HG03442 (cell line): ENCODE measurements at regions not wholly inside any gene's neighbourhood (a gene's known extent, or its start where the extent isn't known, plus 50 kb on each side); places are given as distances from the start of the nearest gene placed in this dataset.
"Not testable (repeated sequence)": the region's sequence is repeated elsewhere in the genome, so short reads cannot be mapped to it uniquely, and the experiment has no call there.

Experiments used
- ATAC-seq: cut with Tn5 transposase; IDR thresholded peaks from one replicate; pipeline ENCODE4 v1.9.1; 2021; ENCODE audit warnings: mild to moderate bottlenecking, moderate library complexity; ENCODE audit not compliant: unreplicated experiment

- ATAC-seq, result no peak
Measured at GRCh38 chr9:88831713-88832407, 159.4 kb upstream of the S1PR3 start.

GRCh38 chr9:88833946-88834345, 157.3 kb upstream of the S1PR3 start:
- no peak for ATAC-seq

GRCh38 chr9:88835038-88835466, 156.2 kb upstream of the S1PR3 start:
- peak; percentile 91 for ATAC-seq

- ATAC-seq, result no peak
Measured at GRCh38 chr9:88835772-88836171, 155.5 kb upstream of the S1PR3 start.

GRCh38 chr9:88837731-88838130, 153.5 kb upstream of the S1PR3 start:
- ATAC-seq, result no peak

- not testable (repeated sequence) for ATAC-seq
Measured at GRCh38 chr9:88849878-88850277, 141.4 kb upstream of the S1PR3 start.

- ATAC-seq, result no peak
Measured at GRCh38 chr9:88852794-88853193, 138.5 kb upstream of the S1PR3 start.

- no peak for ATAC-seq
Measured at GRCh38 chr9:88870627-88871026, 120.6 kb upstream of the S1PR3 start.

- no peak for ATAC-seq
Measured at GRCh38 chr9:88871669-88872068, 119.6 kb upstream of the S1PR3 start.

- ATAC-seq, result no peak
Measured at GRCh38 chr9:88872192-88872946, 118.9 kb upstream of the S1PR3 start.

- no peak for ATAC-seq
Measured at GRCh38 chr9:88873635-88874034, 117.6 kb upstream of the S1PR3 start.

- no peak for ATAC-seq
Measured at GRCh38 chr9:88874391-88874790, 116.9 kb upstream of the S1PR3 start.

GRCh38 chr9:88875400-88876120, 115.7 kb upstream of the S1PR3 start:
- no peak for ATAC-seq

- no peak for ATAC-seq
Measured at GRCh38 chr9:88880199-88880598, 111.1 kb upstream of the S1PR3 start.

GRCh38 chr9:88884291-88884690, 107.0 kb upstream of the S1PR3 start:
- ATAC-seq, result not testable (repeated sequence)

GRCh38 chr9:88886762-88887161, 104.5 kb upstream of the S1PR3 start:
- ATAC-seq, result not testable (repeated sequence)

GRCh38 chr9:88889386-88889785, 101.9 kb upstream of the S1PR3 start:
- no peak for ATAC-seq

GRCh38 chr9:88890546-88890945, 100.7 kb upstream of the S1PR3 start:
- ATAC-seq, result no peak

- no peak for ATAC-seq
Measured at GRCh38 chr9:88891040-88891439, 100.2 kb upstream of the S1PR3 start.

GRCh38 chr9:88892724-88893123, 98.5 kb upstream of the S1PR3 start:
- no peak for ATAC-seq

- ATAC-seq, result no peak
Measured at GRCh38 chr9:88897081-88897480, 94.2 kb upstream of the S1PR3 start.
